ENCODE measurements at regions not wholly inside any gene's neighbourhood (a gene's known extent, or its start where the extent isn't known, plus 50 kb on each side); places are given as distances from the start of the nearest gene placed in this dataset.
"Not testable (repeated sequence)": the region's sequence is repeated elsewhere in the genome, so short reads cannot be mapped to it uniquely, and the experiment has no call there.

- H3K79me1 ChIP-seq (ENCODE audit: low read depth, low read length); H4K8ac ChIP-seq (ENCODE audit: extremely low read depth, insufficient read depth, low read length); H3K18ac ChIP-seq (ENCODE audit: extremely low read depth, low read length); H3K56ac ChIP-seq (replicated peaks; ENCODE audit: insufficient read length, low read depth, low read length); H3K23ac ChIP-seq (ENCODE audit: insufficient read length); H3K9ac ChIP-seq (replicated peaks in 1 of 4; ENCODE audit: extremely low read depth in 1 of 4, low read depth in 3 of 4, low read length in 3 of 4); H4K5ac ChIP-seq (ENCODE audit: insufficient read length, low read depth, low read length); H2BK15ac ChIP-seq (ENCODE audit: low read length); H3K9me3 ChIP-seq (ENCODE audit: insufficient read depth in 2 of 2, low read depth in 1 of 2, low read length in 1 of 2); H3K36me3 ChIP-seq (ENCODE audit: control insufficient read depth in 2 of 4, insufficient read depth in 4 of 4, low read length in 3 of 4); FAIRE-seq; H3K4ac ChIP-seq (replicated peaks; ENCODE audit: insufficient read length, low read depth, low read length); H2AK5ac ChIP-seq (ENCODE audit: low read depth, low read length); H3K27me3 ChIP-seq (replicated peaks in 1 of 4; ENCODE audit: control insufficient read depth in 3 of 4, extremely low read depth in 1 of 4, insufficient read depth in 3 of 4, low read length in 3 of 4); H4K20me1 ChIP-seq (replicated peaks in 1 of 2; ENCODE audit: control insufficient read depth in 1 of 2, insufficient read depth in 2 of 2, low read length in 2 of 2); H3K23me2 ChIP-seq (ENCODE audit: low read depth, low read length); CTCF ChIA-PET (ENCODE audit: partially characterized antibody); H3K14ac ChIP-seq (ENCODE audit: insufficient read length); H4K91ac ChIP-seq (replicated peaks; ENCODE audit: insufficient read length, low read length); H2AFZ ChIP-seq (ENCODE audit: low read length): not testable (repeated sequence)
- TF ChIP-seq POLR2A (IDR thresholded peaks at IDR 0.05; ENCODE audit: control extremely low read depth in 1 of 2, low read depth in 2 of 2, low read length in 2 of 2), result 0 out of 3 replicates have a peak, but pooled peaks of 1 of the 2 experiments have one; percentile 3
- 48% methylated on average over 7 of the region's 7 CpGs; no CpG with 5 or more reads in 1 of the 2 experiments for WGBS, 2 experiments (ENCODE audit: extremely low coverage in 1 of 2, insufficient coverage in 1 of 2, insufficient read length in 1 of 2, insufficient replicate concordance in 2 of 2, low coverage in 1 of 2, low lambda C conversion rate in 2 of 2, missing lambda C conversion rate in 1 of 2)
- Histone ChIP-seq H3K4me3 (ENCODE audit: extremely low read depth in 1 of 4, insufficient read depth in 2 of 4, low read depth in 3 of 4, low read length in 4 of 4) (peak overlapping the region in 2 of 4 experiments; percentile 12 to 46; a peak in 4 of 8 replicates), H3K79me2 (ENCODE audit: control insufficient read depth in 1 of 2, insufficient read depth in 2 of 2, low read length in 2 of 2) (peaks cover 0 to 18% of the 10 kb centered on the region in 2 experiments; a peak in 2 of 4 replicates), H2BK120ac (replicated peaks; ENCODE audit: low read depth, low read length) (peak overlapping the region; percentile 98), H2BK5ac (ENCODE audit: low read depth, low read length) (peak overlapping the region; percentile 100), H2BK12ac (ENCODE audit: low read depth, low read length) (peak overlapping the region; percentile 88; the same call in 1 of the 2 replicates), H2BK20ac (ENCODE audit: low read length) (peak overlapping the region; percentile 86; the same call in 1 of the 2 replicates), H3K4me1 (replicated peaks in 1 of 4; ENCODE audit: control insufficient read depth in 3 of 4, insufficient read depth in 4 of 4, low read length in 3 of 4) (peaks cover 3 to 11% (median 6%) of the 10 kb centered on the region in 4 experiments; a peak in 6 of 7 replicates), H3K4me2 (ENCODE audit: insufficient read depth in 1 of 2, low read depth in 2 of 2, low read length in 2 of 2) (peak overlapping the region; percentile 16 to 62; a peak in 3 of 4 replicates), H3K27ac (ENCODE audit: low read depth, low read length) (peak overlapping the region; percentile 11; the same call in 1 of the 2 replicates)
- POLR2A ChIA-PET (ENCODE audit: partially characterized antibody), result interaction anchor here (0.7 to 2.0 kb wide), 7 partner anchors 12 to 556 kb away, joined by 3 to 5 read pairs (median 3); no protein-coding TSS in a partner anchor
- peak; percentile 27 to 61 for DNase-seq (ENCODE audit: low read depth in 1 of 2, low spot score in 2 of 2)
These were observed 526.1 kb downstream of the NEBL start for GRCh38 chr10:20370977-20371533.

Measured in H1 (cell line).